C4-2B (cell line): ENCODE measurements at regions not wholly inside any gene's neighbourhood (a gene's known extent, or its start where the extent isn't known, plus 50 kb on each side); places are given as distances from the start of the nearest gene placed in this dataset.
"Not testable (repeated sequence)": the region's sequence is repeated elsewhere in the genome, so short reads cannot be mapped to it uniquely, and the experiment has no call there.

ENCODE experiments used
- ZFX ChIP-seq: fragments of 450-650 bp; IDR thresholded peaks from 2 replicates; pipeline ENCODE4 v1.6.1; 2017
- TF ChIP-seq, protein P1 (sequence below): fragments of 450-650 bp; conservative IDR thresholded peaks from 2 replicates; pipeline ENCODE4 v1.5.1; 2017; ENCODE audit warnings: mild to moderate bottlenecking

DNA sequence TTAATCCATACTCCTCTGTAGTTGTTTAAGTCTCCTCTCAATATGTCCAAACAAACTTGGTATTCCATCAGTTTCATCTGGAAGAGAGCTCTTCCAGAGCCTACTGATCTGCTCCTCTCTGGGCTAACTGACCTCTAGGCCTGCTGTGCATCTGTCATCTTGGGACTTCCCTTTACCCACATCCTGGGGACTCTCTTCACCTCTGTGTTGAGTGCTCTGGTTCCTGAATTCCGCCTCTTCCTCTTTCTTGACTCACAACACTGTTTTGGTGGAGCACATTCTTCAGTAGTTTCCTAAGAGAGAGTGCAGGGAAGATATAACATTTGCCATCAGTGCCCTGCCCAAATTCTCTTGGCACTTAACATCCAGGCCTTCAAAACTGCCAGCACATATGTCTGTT is 55.9 kb upstream of the NOTCH2NLA start:
- TF ChIP-seq, protein P1, sequence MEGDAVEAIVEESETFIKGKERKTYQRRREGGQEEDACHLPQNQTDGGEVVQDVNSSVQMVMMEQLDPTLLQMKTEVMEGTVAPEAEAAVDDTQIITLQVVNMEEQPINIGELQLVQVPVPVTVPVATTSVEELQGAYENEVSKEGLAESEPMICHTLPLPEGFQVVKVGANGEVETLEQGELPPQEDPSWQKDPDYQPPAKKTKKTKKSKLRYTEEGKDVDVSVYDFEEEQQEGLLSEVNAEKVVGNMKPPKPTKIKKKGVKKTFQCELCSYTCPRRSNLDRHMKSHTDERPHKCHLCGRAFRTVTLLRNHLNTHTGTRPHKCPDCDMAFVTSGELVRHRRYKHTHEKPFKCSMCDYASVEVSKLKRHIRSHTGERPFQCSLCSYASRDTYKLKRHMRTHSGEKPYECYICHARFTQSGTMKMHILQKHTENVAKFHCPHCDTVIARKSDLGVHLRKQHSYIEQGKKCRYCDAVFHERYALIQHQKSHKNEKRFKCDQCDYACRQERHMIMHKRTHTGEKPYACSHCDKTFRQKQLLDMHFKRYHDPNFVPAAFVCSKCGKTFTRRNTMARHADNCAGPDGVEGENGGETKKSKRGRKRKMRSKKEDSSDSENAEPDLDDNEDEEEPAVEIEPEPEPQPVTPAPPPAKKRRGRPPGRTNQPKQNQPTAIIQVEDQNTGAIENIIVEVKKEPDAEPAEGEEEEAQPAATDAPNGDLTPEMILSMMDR, result not testable (repeated sequence)
- not testable (repeated sequence) for TF ChIP-seq ZFX
